Neural cell (in vitro differentiated cells): ENCODE measurements at regions not wholly inside any gene's neighbourhood (a gene's known extent, or its start where the extent isn't known, plus 50 kb on each side); places are given as distances from the start of the nearest gene placed in this dataset.

Experiments used
- H2AFZ ChIP-seq: fragments of 200-600, 300-800 bp; sonication (generic), shearing (Covaris generic); 2 replicates; pipeline ENCODE4 v1.6.0; 2014; ENCODE audit warnings: low read depth, mild to moderate bottlenecking, antibody characterized with exemption, low read length, moderate library complexity
- H3F3A ChIP-seq: fragments of 200-600 bp; shearing (Covaris generic); 2 replicates; pipeline ENCODE4 v1.6.1; 2016; ENCODE audit warnings: mild to moderate bottlenecking, moderate library complexity, mixed read lengths, antibody characterized with exemption, low read length; ENCODE audit not compliant: insufficient read depth, poor library complexity, severe bottlenecking
- H3K27ac ChIP-seq: fragments of 200-600, 300-800 bp; sonication (generic), shearing (Covaris generic); 2 replicates; pipeline ENCODE4 v1.5.1; 2014; ENCODE audit warnings: mild to moderate bottlenecking, low read length, moderate library complexity
- H3K27me3 ChIP-seq: fragments of 300-800, 200-600 bp; sonication (generic), shearing (Covaris generic); 2 replicates; pipeline ENCODE4 v1.6.0; 2014; ENCODE audit warnings: mild to moderate bottlenecking, low read depth, low read length, moderate library complexity; ENCODE audit not compliant: insufficient read depth
- H3K36me3 ChIP-seq: fragments of 300-800, 200-600 bp; sonication (generic), shearing (Covaris generic); 2 replicates; pipeline ENCODE4 v1.5.1; 2014; ENCODE audit warnings: mild to moderate bottlenecking, antibody characterized with exemption, low read length, moderate library complexity; ENCODE audit not compliant: insufficient read depth
- H3K4me2 ChIP-seq: fragments of 300-800, 200-600 bp; sonication (generic), shearing (Covaris generic); 2 replicates; pipeline ENCODE4 v1.6.0; 2014; ENCODE audit warnings: mild to moderate bottlenecking, low read length
- H3K4me3 ChIP-seq: fragments of 300-800, 200-600 bp; sonication (generic), shearing (Covaris generic); 2 replicates; pipeline ENCODE4 v1.5.1; 2014; ENCODE audit warnings: mild to moderate bottlenecking, low read length, moderate library complexity
- H3K79me2 ChIP-seq: fragments of 200-600 bp; shearing (Covaris generic); replicated peaks from 2 replicates; pipeline ENCODE4 v1.6.0; 2014; ENCODE audit warnings: mild to moderate bottlenecking, low read length, moderate library complexity; ENCODE audit not compliant: insufficient read depth
- H3K9ac ChIP-seq: fragments of 300-800, 200-600 bp; sonication (generic), shearing (Covaris generic); 2 replicates; pipeline ENCODE4 v1.6.1; 2016; ENCODE audit warnings: mild to moderate bottlenecking, low read length, mixed read lengths
- H3K9me2 ChIP-seq: fragments of 200-600 bp; shearing (Covaris generic); 2 replicates; pipeline ENCODE4 v1.6.1; 2016; ENCODE audit warnings: mild to moderate bottlenecking, low read length, mixed read lengths; ENCODE audit not compliant: insufficient read depth
- H3K9me3 ChIP-seq: fragments of 200-600, 300-800 bp; sonication (generic), shearing (Covaris generic); 2 replicates; pipeline ENCODE4 v1.6.1; 2016; ENCODE audit warnings: mild to moderate bottlenecking, mixed run types, low read length, moderate library complexity, mixed read lengths
- H4K20me1 ChIP-seq: fragments of 200-600 bp; shearing (Covaris generic); 2 replicates; pipeline ENCODE4 v1.6.1; 2016; ENCODE audit warnings: mild to moderate bottlenecking, mixed run types; ENCODE audit not compliant: insufficient read depth
- CTCF ChIP-seq: fragments of 450-650 bp; IDR thresholded peaks from 2 replicates; pipeline ENCODE4 v1.5.1; 2014; ENCODE audit warnings: antibody characterized with exemption, mild to moderate bottlenecking, moderate library complexity; ENCODE audit not compliant: poor library complexity, severe bottlenecking
- EP300 ChIP-seq: fragments of 450-650 bp; conservative IDR thresholded peaks from 2 replicates; pipeline ENCODE4 v1.6.1; 2014; ENCODE audit warnings: antibody characterized with exemption, mild to moderate bottlenecking, moderate library complexity; ENCODE audit not compliant: poor library complexity, severe bottlenecking
- EZH2 ChIP-seq: fragments of 200-600, 300-800 bp; shearing (Covaris generic), sonication (generic); IDR thresholded peaks from 2 replicates; pipeline ENCODE4 v1.6.1; 2014; ENCODE audit warnings: antibody characterized with exemption, low read length, borderline replicate concordance, mild to moderate bottlenecking; ENCODE audit not compliant: insufficient read depth, poor library complexity, severe bottlenecking
- MXI1 ChIP-seq: fragments of 450-650 bp; conservative IDR thresholded peaks from 2 replicates; pipeline ENCODE4 v1.6.1; 2014; ENCODE audit warnings: antibody characterized with exemption, mild to moderate bottlenecking; ENCODE audit not compliant: poor library complexity, severe bottlenecking
- POLR2AphosphoS5 ChIP-seq: IDR thresholded peaks from 2 replicates; pipeline ENCODE4 v1.6.1; 2012
- RAD21 ChIP-seq: fragments of 450-650 bp; conservative IDR thresholded peaks from 2 replicates; pipeline ENCODE4 v1.6.1; 2014; ENCODE audit warnings: antibody characterized with exemption, mild to moderate bottlenecking, moderate library complexity
- REST ChIP-seq: IDR thresholded peaks from 2 replicates; pipeline ENCODE4 v1.6.1; 2012; ENCODE audit warnings: borderline replicate concordance
- SMC3 ChIP-seq: fragments of 450-650 bp; conservative IDR thresholded peaks from 2 replicates; pipeline ENCODE4 v1.6.1; 2014; ENCODE audit warnings: antibody characterized with exemption, mild to moderate bottlenecking, moderate library complexity; ENCODE audit not compliant: poor library complexity
- TAF1 ChIP-seq: IDR thresholded peaks from 2 replicates; pipeline ENCODE4 v1.6.1; 2012; ENCODE audit warnings: low read depth

GRCh38 chr2:489084-489483 lies 188.1 kb downstream of the TMEM18 start:
- TF ChIP-seq EZH2 (no peak), CTCF (no peak), REST (no peak), RAD21 (no peak), TAF1 (no peak), MXI1 (no peak), POLR2AphosphoS5 (no peak), EP300 (no peak), SMC3 (no peak)
- H3K9me2 ChIP-seq, result no peaks in the 10 kb centered on the region

GRCh38 chr2:487186-488079 lies 189.8 kb downstream of the TMEM18 start:
- Histone ChIP-seq H3K79me2 (no peaks in the 10 kb centered on the region), H4K20me1 (no peaks in the 10 kb centered on the region), H3K4me2 (no peak overlapping the region), H3F3A (no peaks in the 10 kb centered on the region), H2AFZ (no peak overlapping the region), H3K9me3 (no peaks in the 10 kb centered on the region), H3K36me3 (no peaks in the 10 kb centered on the region), H3K9me2 (no peaks in the 10 kb centered on the region), H3K27ac (no peak overlapping the region), H3K4me3 (no peak overlapping the region), H3K27me3 (no peaks in the 10 kb centered on the region), H3K9ac (no peak overlapping the region)
- TF ChIP-seq TAF1 (no peak), SMC3 (no peak), MXI1 (no peak), REST (no peak), POLR2AphosphoS5 (no peak)

More at GRCh38 chr2:489084-489483, 188.1 kb downstream of the TMEM18 start:
- Histone ChIP-seq H3F3A (no peaks in the 10 kb centered on the region), H3K27ac (no peak overlapping the region), H4K20me1 (no peaks in the 10 kb centered on the region), H3K27me3 (no peaks in the 10 kb centered on the region), H3K9me3 (no peaks in the 10 kb centered on the region), H2AFZ (no peak overlapping the region), H3K79me2 (no peaks in the 10 kb centered on the region), H3K4me2 (no peak overlapping the region), H3K4me3 (no peak overlapping the region), H3K36me3 (no peaks in the 10 kb centered on the region), H3K9ac (no peak overlapping the region)
